Stimulated activated CD4-positive, alpha-beta T cell treated with anti-CD3 and anti-CD28 coated beads, Interleukin-1b, Interleukin-23, amount 100 ng/mL, for 4 hours (primary cell): ENCODE measurements at regions not wholly inside any gene's neighbourhood (a gene's known extent, or its start where the extent isn't known, plus 50 kb on each side); places are given as distances from the start of the nearest gene placed in this dataset.
"Not testable (repeated sequence)": the region's sequence is repeated elsewhere in the genome, so short reads cannot be mapped to it uniquely, and the experiment has no call there.

Source experiments
- DNase-seq, 2 donors: peaks; one replicate each; pipeline ENCODE4 v3.0.0-alpha.2; 2020; ENCODE audit warnings: low read depth in 2 of 2

- no peak for DNase-seq
Observed at GRCh38 chr6:140203661-140204147, 829.3 kb upstream of the CITED2 start.

DNA sequence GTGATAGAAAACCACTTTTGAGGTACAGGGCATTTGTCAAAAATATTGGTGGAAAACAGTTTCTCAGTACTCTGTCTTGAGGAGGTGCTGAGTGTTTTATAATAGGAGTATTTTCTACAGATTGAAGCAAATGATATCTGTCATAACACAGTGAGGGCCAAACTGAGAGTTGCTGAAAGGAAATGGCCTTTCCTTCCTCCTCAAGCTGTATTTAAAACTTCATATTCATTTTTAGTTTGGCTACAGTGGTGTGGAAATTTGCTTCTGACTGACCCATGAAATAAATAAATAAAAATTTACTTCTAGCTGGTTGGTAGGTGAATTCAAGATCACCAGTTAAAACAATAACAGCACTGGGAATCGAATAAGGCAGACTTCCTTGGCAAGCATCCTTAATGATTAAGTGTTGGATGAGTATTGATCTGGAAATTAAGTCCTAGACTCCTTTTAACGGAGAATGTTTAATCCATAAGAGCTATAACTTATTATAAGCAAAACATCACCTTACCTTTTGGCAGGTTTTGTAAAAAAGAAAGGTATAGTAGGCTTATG is 828.6 kb upstream of the CITED2 start:
- no peak for DNase-seq

DNA sequence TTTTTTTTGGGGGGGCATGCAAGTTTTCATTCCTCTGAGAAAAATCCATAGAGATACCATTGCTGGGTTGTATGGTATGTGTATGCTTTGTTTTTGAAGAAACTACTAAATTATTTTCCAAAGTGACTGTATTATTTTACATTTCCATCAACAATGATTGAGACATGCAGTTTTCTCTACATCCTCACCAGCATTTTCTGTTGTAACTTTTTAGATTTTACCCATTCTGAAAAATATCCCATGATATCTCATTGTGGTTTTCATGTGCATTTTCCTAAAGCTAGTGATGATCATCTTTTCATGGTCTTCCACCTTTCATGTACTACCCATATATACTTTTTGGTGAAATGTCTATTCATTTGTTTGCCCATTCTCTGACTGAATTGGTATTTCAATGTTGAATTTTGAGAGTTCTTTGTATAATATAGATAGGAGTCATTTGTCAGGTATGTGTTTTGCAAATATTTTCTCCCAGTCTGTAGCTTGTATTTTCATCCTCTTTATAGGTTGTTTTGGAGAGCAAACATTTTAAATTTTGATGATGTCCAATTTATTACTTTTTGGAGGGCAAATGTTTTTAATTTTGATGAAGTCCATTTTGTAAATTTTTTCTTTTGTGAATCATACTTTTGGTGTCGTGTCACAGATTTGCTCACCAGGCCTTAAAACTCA is 827.5 kb upstream of the CITED2 start:
- no peak for DNase-seq

DNA sequence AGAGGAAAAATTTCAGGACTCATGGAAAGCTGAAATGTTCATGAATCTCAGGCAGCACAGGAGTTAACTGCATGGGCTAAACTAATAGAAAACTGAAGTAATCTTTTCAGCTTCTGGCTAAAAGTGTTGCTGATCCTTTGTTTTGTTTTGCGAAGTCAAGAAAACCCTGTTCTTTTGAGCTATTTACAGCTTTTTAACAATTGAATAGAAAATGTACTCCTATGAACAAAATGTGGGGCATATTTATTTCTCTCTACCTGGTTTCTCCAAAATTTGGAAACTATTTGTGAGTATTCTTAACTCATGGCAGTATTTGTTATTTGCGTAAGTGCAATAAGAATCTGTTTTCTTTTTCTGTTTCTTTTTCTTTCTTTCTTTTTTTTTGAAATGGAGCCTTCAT is 818.8 kb upstream of the CITED2 start:
- DNase-seq: no peak

DNA sequence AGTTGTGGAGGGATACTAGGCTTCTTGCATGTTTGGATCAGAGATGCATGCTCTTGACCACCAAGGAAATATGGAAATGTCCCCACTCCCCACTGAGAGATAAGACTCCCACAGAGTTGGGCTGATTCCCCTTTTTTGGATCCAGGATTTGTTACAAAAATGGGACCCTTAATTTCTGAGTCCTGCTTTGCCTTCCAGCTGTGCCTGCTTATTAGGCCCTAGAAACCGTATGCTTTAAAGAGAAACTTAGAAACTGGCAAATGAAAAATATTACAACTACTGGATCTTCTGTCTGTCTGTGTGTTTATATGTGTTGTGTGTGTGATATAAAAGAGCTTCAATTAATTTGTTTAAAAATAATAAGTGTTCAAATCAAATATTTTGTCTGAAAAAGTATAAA is 817.6 kb upstream of the CITED2 start:
- no peak for DNase-seq

DNA sequence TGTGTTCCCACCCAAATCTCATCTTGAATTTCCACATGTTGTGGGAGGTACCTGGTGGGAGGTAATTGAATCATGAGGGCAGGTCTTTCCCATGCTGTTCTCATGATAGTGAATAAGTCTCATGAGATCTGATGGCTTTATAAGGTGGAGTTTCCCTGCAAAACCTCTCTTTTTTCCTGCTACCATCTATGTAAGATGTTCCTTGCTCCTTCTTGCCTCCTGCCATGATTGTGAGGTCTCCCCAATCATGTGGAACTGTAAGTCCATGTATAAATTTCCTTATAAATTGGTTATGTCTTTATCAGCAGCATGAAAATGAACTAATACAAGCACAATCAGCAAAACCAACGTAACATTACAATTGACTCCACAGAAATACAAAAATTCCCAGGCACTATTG is 814.8 kb upstream of the CITED2 start:
- DNase-seq: not testable (repeated sequence)

DNA sequence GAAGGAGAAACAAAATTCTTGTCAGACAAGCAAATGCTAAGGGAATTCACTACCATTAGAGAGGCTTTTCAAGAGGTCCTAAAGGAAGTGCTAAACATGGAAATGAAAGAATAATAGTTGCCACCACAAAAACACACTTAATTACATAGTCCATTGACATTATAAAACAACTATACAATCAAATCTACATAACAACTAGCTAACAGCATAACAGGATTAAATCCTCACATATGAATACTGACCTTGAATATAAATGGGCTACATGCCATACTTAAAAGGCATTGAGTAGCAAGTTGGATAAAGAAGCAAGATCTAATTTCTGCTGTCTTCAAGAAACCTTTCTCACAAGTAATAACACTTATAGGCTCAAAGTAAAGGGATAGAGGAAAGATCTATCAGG is 811.5 kb upstream of the CITED2 start:
- DNase-seq: no peak

DNA sequence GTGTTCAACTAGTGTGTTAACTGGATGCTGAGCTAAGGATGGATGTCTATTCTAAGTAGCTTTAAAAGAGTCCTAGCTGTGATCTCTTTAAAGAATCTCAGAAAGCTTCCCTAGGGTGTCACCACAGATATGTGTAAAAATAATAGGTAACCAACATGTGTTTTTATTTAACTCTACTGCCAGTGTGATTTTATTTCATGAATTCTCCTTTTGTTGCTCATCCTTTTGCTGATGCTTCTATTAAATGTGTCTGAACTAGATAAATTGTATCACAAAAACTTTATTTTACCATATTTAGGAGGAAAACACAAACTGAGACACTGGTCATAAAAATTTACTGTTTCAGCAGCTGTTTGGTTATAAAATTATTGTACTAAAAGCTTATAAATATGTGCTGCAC is 809.4 kb upstream of the CITED2 start:
- no peak for DNase-seq

GRCh38 chr6:140182821-140183220 is 808.4 kb upstream of the CITED2 start:
- no peak for DNase-seq

DNA sequence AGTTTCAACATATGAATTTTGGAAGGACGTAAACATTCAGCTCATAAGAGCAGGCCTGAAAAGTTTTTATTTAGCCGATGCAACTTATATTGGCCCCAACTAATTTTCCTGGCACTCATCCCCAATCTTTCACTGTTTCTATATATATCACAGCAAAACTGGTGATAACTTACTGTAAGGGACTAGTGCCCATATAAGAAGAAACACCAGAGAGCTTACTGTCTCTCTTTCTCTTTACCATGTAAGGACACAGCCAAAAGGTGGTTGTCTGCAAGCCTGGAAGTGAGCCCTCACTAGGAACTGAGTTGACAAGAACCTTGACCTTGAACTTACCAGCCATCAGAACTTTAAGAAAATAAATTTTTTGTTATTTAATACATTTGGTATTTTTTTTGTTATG is 807.4 kb upstream of the CITED2 start:
- DNase-seq: no peak

DNA sequence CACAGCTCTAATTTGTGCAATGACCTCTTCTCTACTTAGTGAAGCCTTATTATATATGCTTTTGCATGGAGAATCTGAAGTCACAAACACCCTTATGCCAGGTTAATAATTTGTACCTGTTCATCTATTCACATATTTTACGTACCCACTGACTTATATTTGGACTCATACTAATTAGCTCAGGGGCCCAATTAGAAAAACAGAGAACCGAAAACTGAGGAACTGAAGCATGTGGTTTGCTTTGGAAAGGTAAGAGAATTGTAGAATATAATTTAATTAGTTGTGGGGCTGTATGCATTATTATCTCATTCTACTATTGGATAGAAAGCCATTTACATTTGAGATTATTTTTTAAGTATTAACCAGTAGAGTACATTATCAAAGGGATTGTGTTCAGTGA is 805.9 kb upstream of the CITED2 start:
- DNase-seq: no peak

GRCh38 chr6:140178935-140179334 is 804.5 kb upstream of the CITED2 start:
- DNase-seq: no peak

DNA sequence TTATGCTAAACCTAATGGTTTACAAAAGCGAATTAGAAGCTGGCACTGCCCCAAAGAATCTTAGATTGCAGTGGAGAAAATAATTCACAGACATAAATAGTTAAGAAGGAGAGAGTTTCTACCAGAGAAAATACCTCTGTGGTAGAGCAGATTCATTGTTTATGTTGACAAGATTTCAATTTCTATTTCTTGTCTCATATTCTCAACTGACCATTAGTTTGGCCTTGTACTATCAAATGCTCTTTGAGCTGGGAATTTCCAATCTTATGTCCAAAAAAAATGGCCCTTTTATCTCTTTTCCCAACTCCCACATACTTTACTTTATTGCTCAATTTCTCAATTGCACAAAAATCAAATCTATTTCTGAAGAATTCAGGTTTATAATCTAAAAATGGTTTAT is 804.1 kb upstream of the CITED2 start:
- DNase-seq: no peak

GRCh38 chr6:140176306-140176705 is 801.9 kb upstream of the CITED2 start:
- no peak for DNase-seq

DNA sequence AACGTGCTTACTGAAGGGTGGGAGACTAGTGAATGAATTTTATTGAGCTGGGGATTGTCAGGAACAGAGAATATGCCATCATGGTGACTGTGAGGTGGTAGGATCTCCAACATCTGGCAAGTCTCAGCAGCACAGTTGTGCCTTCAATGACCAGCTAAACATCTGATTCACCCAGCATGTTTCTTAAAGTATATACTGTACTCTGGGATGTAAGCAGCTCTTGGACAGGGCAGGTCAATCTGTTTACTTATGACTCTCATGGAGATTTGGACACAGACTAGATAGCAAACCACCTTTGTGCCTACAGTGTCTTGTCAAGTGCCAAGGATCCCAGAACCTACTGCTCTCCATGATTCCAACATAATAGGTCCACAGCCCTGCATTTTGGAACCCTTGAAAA is 801.0 kb upstream of the CITED2 start:
- no peak for DNase-seq

DNA sequence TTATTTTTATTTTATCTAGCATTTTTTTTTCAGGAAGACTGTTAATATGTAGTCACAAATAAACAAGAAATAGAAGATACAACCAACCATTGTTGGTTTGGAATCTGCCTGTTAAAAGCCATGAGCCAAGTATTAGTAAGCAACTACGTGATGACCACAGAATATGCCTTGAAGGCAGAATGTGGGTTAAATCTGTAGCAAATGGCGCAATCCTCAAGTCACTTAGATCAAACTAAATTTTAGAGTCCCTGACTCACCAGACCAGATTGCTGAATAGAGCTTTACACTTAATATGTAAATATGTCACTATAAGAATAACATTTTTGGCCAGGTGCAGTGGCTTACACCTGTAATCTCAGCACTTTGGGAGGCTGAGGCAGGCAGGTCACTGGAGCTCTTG is 800.1 kb upstream of the CITED2 start:
- DNase-seq: no peak

DNA sequence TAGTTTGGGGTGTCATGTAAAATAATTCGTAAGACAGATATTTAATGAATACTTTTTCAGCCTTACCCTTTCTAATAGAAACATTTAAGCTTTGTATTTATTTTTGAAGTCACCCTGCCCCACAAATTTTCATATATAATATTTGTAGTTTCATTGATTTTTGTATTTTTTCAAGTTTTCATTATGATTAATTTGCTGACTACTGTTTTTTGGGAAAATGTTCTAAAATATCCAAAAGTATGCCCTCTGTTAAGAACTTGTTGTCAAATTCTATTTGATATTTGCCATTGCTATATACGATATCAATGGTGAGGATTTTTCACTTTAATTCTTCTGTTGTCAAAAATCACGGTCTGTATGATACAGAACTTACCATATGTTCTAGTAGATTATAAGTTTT is 793.9 kb upstream of the CITED2 start:
- no peak for DNase-seq

DNA sequence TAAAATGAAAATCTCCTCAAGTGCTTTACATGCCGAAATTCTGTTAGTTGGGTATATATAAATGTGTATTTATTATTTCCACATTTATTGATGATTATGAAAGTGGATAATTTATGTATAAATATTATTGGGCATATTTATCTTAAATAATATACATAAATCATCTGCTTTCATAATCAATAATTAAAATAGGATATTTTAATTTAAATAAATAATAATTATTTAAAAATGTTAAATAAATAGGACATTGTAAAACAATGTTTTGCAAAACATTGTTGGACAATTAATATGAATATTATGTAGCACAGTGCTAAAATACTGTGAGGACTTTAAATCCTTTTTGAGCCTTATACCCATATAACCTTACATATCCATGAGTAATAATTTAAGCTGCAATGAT is 786.5 kb upstream of the CITED2 start:
- no peak for DNase-seq

DNA sequence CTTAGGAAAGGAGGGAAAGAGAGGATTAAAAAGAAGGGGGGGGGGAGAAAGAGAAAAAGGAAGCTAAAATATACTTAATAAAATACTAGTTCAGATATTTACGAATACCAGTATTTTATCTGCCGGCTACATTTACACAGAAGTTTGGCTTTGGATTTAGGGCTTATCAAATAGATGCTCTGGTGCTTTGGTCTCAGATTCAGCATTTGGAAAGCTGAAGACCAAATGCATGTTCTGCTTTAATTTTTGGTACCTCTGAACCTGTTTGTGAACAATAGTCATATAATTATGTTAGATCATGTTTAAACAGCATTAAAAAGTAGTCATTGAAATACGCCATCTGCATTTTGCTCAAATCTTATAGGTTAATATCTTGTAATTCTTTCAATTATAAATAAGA is 786.0 kb upstream of the CITED2 start:
- DNase-seq: no peak

DNA sequence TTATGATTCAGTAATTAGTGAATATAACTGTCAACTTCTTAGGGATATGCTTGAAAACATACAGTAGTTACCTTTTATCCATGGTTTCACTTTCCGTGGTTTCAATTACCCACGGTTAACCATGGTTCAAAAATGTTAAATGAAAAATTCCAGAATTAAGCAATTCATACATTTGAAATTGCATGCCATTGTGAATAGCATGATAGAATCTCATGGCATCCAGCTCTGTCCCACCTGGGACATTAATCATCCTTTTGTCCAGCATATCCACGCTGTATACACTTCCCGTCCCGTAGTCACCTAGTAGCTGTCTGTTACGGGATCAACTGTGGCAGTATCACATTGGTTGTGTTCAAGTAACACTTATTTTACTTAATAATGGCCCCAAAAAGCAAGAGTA is 781.7 kb upstream of the CITED2 start:
- DNase-seq: no peak

DNA sequence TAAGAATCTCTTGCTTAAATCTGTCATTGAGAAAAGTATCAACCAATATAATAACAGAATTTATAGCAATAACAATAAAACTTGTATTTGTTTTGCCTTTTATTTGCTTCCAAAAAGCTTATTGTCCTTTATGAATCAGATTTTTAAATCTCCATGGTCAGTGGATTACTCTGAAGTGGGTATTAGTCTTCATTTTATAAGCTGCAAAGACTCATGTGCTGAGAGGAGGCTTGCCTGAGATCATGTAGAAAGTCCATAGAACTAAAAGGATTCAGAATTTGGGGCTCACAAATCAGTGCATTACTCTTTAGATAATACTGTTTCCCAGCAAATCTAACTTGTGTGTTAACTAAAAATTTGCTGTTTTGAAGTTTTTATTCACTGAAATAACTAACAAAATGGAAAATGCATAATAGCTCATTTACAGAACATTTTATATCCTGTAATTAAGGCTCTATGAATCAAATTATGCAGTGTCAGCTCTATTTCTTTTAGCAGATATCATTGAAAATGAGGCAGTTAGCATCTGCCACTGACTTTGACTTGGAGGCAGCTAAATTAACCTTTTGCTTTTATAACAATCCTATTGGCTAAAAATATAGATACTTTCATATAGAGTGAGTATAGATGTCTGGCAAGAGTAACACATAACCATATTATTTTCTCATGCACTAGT is 781.1 kb upstream of the CITED2 start:
- DNase-seq: no peak

DNA sequence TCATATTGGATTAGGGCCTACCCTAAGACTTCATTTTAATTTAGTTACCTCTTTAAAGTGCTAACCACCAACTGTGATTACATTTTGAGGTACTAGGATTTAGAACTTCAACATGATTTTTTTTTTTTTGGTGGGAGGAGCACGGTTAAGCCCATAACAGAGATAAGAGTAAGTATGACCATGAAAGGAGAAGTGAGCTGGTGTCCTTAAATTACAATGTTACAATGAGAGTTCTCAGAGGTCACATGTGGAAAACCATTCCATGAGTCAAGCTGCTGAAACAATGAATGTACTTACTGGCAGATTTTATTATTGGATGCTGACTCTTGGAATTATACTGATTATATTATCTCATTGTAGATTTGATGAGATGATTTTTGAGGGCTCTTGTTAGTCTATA is 779.3 kb upstream of the CITED2 start:
- no peak for DNase-seq
